Body of pancreas (tissue), 4 donors: ENCODE measurements at regions not wholly inside any gene's neighbourhood (a gene's known extent, or its start where the extent isn't known, plus 50 kb on each side); places are given as distances from the start of the nearest gene placed in this dataset.

Experiments used
- ATAC-seq: fragments of 150-250 bp; one replicate; pipeline ENCODE4 v1.9.1; 2016
- DNase-seq, 4 donors: peaks; one replicate each; pipeline ENCODE4 v3.0.0-alpha.2; 2019
- H3K27ac ChIP-seq, 4 donors: fragments of 200-600 bp; sonication (generic); 1 replicate in 3 of 4; 2 replicates in 1 of 4; pipeline versions ENCODE4 v1.5.1 to v1.6.1; 2016 to 2019; ENCODE audit warnings: mild to moderate bottlenecking in 1 of 4, mixed read lengths in 1 of 4, moderate library complexity in 1 of 4
- H3K27me3 ChIP-seq, 2 donors: fragments of 200-600 bp; sonication (generic); one replicate each; pipeline ENCODE4 v1.6.0; 2016; ENCODE audit warnings: mild to moderate bottlenecking in 1 of 2
- H3K36me3 ChIP-seq, 2 donors: fragments of 200-600 bp; sonication (generic); replicated peaks in 1 of 2; 2 replicates each; pipeline ENCODE4 v1.5.1; 2016; ENCODE audit warnings: low read depth in 2 of 2; ENCODE audit not compliant: insufficient read depth in 1 of 2
- H3K4me1 ChIP-seq: fragments of 200-600 bp; sonication (generic); one replicate; pipeline ENCODE4 v1.6.0; 2016
- H3K4me3 ChIP-seq, 2 donors: fragments of 200-600 bp; sonication (generic); 1 replicate in 1 of 2; 2 replicates in 1 of 2; pipeline ENCODE4 v1.5.1; 2016 to 2019
- H3K9me3 ChIP-seq, 3 donors: fragments of 200-600 bp; sonication (generic); 1 replicate in 2 of 3; 2 replicates in 1 of 3; pipeline ENCODE4 v1.5.1; 2016
- POLR2A ChIP-seq, 3 donors: fragments of 450-650 bp; IDR thresholded peaks; one replicate each; pipeline ENCODE4 v1.6.1; 2016; ENCODE audit warnings: antibody characterized with exemption in 3 of 3, mild to moderate bottlenecking in 2 of 3
- WGBS, 2 donors: methylation state at CpG; one replicate each; pipeline ENCODE4 v1.1.5; 2017; 5-methylcytosine and 5-hydroxymethylcytosine counted together
- intact Hi-C: fragments of 100-400 bp; cut with DNase I; formaldehyde crosslinking; loops from one replicate; pipeline ENCODE4 v1.15.1; 2023
- TF ChIP-seq, protein P1 (sequence below), 7 experiments: fragments of 450-650 bp in 4 of 7; fragments of 200-600 bp in 3 of 7; sonication (generic) in 3 of 7; IDR thresholded peaks; one replicate each; pipeline ENCODE4 v1.5.1; 2016 to 2019; ENCODE audit warnings: antibody characterized with exemption in 7 of 7

DNA sequence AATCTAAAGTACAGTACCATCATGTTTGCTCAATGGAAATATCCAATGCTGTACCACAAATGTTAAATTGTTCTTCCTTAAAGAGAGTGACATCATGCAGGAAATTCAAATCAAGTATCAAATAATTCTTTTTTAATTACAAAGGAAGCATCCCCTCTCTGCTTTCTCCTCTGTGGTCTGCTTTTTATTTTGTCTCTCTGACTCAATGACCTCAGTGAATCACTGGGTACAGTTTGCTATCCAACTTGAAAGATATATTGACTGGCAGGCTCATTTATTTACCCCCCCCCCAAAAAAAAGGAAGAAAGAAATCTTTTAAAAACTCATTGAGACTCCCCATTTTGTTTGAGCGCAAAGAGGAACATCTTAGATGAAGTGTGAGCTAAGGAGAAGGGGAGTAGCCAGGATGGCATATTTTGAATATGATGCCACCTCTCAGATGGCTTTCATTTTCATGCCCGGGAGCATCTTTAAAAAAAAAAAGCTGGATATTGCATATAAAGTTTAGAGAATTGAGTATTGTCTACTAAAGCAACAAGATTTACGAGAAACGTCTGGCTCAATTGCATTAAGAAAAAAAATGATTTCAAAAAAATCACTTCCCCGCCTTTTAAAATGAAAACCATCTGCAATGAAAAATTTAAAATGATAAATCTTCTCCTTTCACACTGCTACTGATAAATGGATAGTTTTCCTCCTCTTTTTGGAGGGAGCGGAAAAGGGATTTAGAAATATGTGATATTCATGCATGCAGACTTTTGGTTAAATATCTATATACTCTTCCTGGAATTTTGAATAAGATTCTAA is 307.1 kb upstream of the DPH6 start:
- DNase-seq = no peak
- intact Hi-C loops = no loop called here
- no peaks in the 10 kb centered on the region for H3K4me1 ChIP-seq

DNA sequence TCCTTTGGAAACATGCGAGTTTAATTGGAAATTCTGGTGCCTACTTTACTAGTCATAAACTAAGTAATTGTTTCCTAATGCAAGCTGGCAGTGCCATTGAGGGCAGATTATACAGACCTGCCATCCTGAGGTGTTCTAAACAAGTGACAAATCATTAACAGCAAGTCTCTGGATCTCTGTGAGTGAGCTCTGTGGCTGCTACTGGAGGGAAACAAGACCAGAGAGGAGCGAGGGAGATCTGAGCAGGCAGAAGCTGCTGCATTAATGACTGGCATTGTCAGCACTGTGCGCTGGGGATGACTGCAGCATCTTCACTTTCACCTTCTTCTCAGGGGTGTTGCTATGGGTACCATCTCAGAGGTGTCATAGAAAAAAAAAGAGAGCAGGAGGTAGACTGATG is 308.4 kb upstream of the DPH6 start:
- ATAC-seq = no peak
- WGBS, 2 donors = 68 to 77% methylated on average over 3 of the region's 3 CpGs
- intact Hi-C loops = no loop called here
- DNase-seq = no peak
- no peaks in the 10 kb centered on the region for H3K27me3 ChIP-seq
- H3K4me3 ChIP-seq = no peak overlapping the region
- TF ChIP-seq POLR2A (IDR thresholded peaks at IDR 0.05) = no peak
- TF ChIP-seq, protein P1, sequence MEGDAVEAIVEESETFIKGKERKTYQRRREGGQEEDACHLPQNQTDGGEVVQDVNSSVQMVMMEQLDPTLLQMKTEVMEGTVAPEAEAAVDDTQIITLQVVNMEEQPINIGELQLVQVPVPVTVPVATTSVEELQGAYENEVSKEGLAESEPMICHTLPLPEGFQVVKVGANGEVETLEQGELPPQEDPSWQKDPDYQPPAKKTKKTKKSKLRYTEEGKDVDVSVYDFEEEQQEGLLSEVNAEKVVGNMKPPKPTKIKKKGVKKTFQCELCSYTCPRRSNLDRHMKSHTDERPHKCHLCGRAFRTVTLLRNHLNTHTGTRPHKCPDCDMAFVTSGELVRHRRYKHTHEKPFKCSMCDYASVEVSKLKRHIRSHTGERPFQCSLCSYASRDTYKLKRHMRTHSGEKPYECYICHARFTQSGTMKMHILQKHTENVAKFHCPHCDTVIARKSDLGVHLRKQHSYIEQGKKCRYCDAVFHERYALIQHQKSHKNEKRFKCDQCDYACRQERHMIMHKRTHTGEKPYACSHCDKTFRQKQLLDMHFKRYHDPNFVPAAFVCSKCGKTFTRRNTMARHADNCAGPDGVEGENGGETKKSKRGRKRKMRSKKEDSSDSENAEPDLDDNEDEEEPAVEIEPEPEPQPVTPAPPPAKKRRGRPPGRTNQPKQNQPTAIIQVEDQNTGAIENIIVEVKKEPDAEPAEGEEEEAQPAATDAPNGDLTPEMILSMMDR (IDR thresholded peaks at IDR 0.05) = no peak
- H3K4me1 ChIP-seq = no peaks in the 10 kb centered on the region
- no peaks in the 10 kb centered on the region for H3K9me3 ChIP-seq
- no peak overlapping the region for H3K27ac ChIP-seq
- H3K36me3 ChIP-seq = no peaks in the 10 kb centered on the region

More for the DNA sequence above, 307.1 kb upstream of the DPH6 start:
- no peak for TF ChIP-seq POLR2A (IDR thresholded peaks at IDR 0.05)
- TF ChIP-seq, protein P1 (IDR thresholded peaks at IDR 0.05) = no peak
- WGBS, 2 donors = 84 to 85% methylated on average over 6 of the region's 6 CpGs
- Histone ChIP-seq H3K36me3 (no peaks in the 10 kb centered on the region), H3K9me3 (no peaks in the 10 kb centered on the region), H3K27me3 (no peaks in the 10 kb centered on the region), H3K4me3 (no peak overlapping the region), H3K27ac (no peak overlapping the region)
- no peak for ATAC-seq

DNA sequence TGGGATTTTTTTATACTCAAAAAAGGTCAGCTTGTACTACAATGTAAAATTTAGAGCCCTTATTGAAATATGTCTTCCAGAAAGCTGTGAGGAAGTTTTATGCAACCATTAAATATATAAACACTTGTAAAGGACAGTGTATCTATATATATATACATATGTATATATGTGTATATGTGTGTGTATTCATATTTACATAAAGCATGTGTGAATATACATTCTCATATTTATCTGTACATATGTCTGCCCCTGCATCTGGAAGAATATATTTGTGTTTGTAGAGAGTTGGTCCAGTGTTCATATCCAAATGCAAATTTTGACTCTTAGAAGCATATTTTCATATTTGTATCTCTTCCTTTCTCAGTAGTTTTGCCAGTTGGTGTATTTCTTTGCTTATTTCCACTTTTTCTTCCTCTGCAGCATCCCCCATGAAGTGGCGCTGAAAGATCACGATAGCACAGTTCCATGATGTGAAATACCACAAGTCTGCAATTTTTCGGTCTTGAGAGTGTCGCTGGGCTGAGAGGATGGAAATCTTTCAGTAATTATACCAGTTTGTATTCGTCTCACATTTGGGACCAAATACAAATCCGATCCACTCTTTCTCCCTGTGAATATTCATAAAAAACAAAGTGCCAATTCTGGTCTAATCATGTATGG is 311.7 kb upstream of the DPH6 start:
- no peaks in the 10 kb centered on the region for H3K27me3 ChIP-seq

DNA sequence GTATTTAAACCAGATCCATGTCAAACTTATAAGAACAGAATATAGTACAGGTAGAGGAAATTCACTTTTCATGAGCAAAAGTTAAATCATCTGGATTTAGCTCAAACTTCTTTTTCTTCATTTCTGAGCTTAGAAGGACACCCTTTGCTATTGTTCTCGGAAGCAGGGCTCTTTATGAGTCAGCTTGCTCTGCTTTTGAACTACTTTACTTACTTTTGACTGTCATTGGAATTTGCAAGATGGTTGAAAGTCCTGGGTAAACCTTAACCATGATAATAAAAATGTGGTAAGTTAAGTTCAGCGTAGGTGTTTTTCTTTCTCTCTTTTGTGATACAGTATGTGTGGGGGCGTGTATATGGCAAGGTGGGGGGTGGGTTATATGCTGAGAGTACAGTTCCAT is 312.7 kb upstream of the DPH6 start:
- peaks cover 8% of the 10 kb centered on the region for H3K4me1 ChIP-seq
- no peak for ATAC-seq
- H3K36me3 ChIP-seq = no peaks in the 10 kb centered on the region
- TF ChIP-seq POLR2A (IDR thresholded peaks at IDR 0.05) = no peak
- TF ChIP-seq, protein P1 (IDR thresholded peaks at IDR 0.05) = no peak
- H3K4me3 ChIP-seq = no peak overlapping the region
- H3K9me3 ChIP-seq = no peaks in the 10 kb centered on the region
- WGBS, 2 donors = 72 to 80% methylated on average over 3 of the region's 3 CpGs
- no peak overlapping the region for H3K27ac ChIP-seq
- no peak for DNase-seq
- intact Hi-C loops = no loop called here
- no peaks in the 10 kb centered on the region for H3K27me3 ChIP-seq

More for the DNA sequence above, 311.7 kb upstream of the DPH6 start:
- Histone ChIP-seq H3K4me1 (no peaks in the 10 kb centered on the region), H3K27ac (no peak overlapping the region), H3K36me3 (no peaks in the 10 kb centered on the region), H3K9me3 (no peaks in the 10 kb centered on the region), H3K4me3 (no peak overlapping the region)
- 85 to 93% methylated on average over 6 of the region's 6 CpGs for WGBS, 2 donors
- intact Hi-C loops = no loop called here
- DNase-seq (no peak), ATAC-seq (no peak)
- no peak for TF ChIP-seq POLR2A (IDR thresholded peaks at IDR 0.05)
- TF ChIP-seq, protein P1 (IDR thresholded peaks at IDR 0.05) = no peak
